ENCODE measurements at regions not wholly inside any gene's neighbourhood (a gene's known extent, or its start where the extent isn't known, plus 50 kb on each side); places are given as distances from the start of the nearest gene placed in this dataset.

GRCh38 chr4:72743078-72743477 is 174.1 kb upstream of the ADAMTS3 start:
- dilution Hi-C loops (cut with MboI; ENCODE audit: extremely low pct_ligation_motif_present, low sequenced_read_pairs) = no loop called here
- no peaks in the 10 kb centered on the region for H3K27me3 ChIP-seq (ENCODE audit: control insufficient read depth in 2 of 2, insufficient read depth in 2 of 2, low read length in 2 of 2)
- no peak for TF ChIP-seq JUN (IDR thresholded peaks at IDR 0.05; ENCODE audit: borderline replicate concordance, insufficient read depth, insufficient read length, low read depth)
- no peaks in the 10 kb centered on the region for H3K9me1 ChIP-seq (replicated peaks; ENCODE audit: control insufficient read depth, extremely low read depth, insufficient read depth, low read length)
- H3K27ac ChIP-seq (ENCODE audit: insufficient read depth, low read depth, low read length) = no peak overlapping the region
- DNase-seq (ENCODE audit: low read depth, low spot score) = no peak
- no peaks in the 10 kb centered on the region for H3K9me3 ChIP-seq (replicated peaks; ENCODE audit: control insufficient read depth, insufficient read depth, low read length)
- no peak overlapping the region for H3K4me2 ChIP-seq (ENCODE audit: insufficient read depth, low read length)
- no TSS peak for BruUV-seq (replicated peaks)
- ChIA-PET CTCF (no interaction called here), POLR2A (no interaction called here)
- no peaks in the 10 kb centered on the region for H3K4me1 ChIP-seq (ENCODE audit: control insufficient read depth, extremely low read depth, insufficient read depth, low read length)
- H2AFZ ChIP-seq (ENCODE audit: low read depth, low read length) = no peak overlapping the region
- no peak overlapping the region for H3K4me3 ChIP-seq (replicated peaks in 1 of 3; ENCODE audit: insufficient read depth in 1 of 3, low read depth in 1 of 3, low read length in 3 of 3)
- intact Hi-C loops (cut with micrococcal nuclease) = no loop called here
- H3K9ac ChIP-seq (replicated peaks; ENCODE audit: extremely low read depth, insufficient read depth, low read length) = no peak overlapping the region
- no peaks in the 10 kb centered on the region for H3K36me3 ChIP-seq (ENCODE audit: control insufficient read depth in 2 of 2, extremely low read depth in 1 of 2, insufficient read depth in 2 of 2, low read length in 2 of 2)
- H3K79me2 ChIP-seq (ENCODE audit: control insufficient read depth, insufficient read depth, low read length) = no peaks in the 10 kb centered on the region
- no peaks in the 10 kb centered on the region for H4K20me1 ChIP-seq (replicated peaks; ENCODE audit: control insufficient read depth, extremely low read depth, insufficient read depth, low read length)
- FAIRE-seq = no peak

DNA sequence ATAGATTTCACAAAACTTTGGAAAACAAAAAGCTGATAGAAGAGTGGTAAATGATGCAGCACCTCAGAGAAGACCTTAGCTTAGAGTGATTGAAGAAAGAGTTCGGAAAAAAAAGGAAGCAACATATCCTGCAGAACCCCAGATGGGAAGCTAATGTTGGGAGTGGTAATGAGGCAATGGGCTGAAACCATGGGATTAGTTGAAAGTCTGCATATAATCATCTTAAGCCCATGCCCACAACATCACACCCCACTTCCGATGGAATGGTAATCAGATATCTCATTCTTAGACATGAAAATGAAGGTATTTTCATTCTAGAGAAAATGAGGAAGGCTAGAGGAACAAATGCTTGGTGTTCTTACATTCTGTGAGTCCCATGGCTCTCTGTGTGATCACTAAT is 146.3 kb upstream of the ADAMTS3 start:
- no peak overlapping the region for H2AFZ ChIP-seq (ENCODE audit: low read depth, low read length)
- no peaks in the 10 kb centered on the region for H3K36me3 ChIP-seq (ENCODE audit: control insufficient read depth in 2 of 2, extremely low read depth in 1 of 2, insufficient read depth in 2 of 2, low read length in 2 of 2)
- H3K9me1 ChIP-seq (replicated peaks; ENCODE audit: control insufficient read depth, extremely low read depth, insufficient read depth, low read length) = no peaks in the 10 kb centered on the region
- DNase-seq (ENCODE audit: low read depth, low spot score) (no peak), FAIRE-seq (no peak)
- ChIA-PET POLR2A (no interaction called here), CTCF (no interaction called here)
- no peak for TF ChIP-seq MYC (IDR thresholded peaks at IDR 0.05; ENCODE audit: low read depth, low read length)
- no peaks in the 10 kb centered on the region for H3K79me2 ChIP-seq (ENCODE audit: control insufficient read depth, insufficient read depth, low read length)
- H3K27ac ChIP-seq (ENCODE audit: insufficient read depth, low read depth, low read length) = no peak overlapping the region
- H3K4me1 ChIP-seq (ENCODE audit: control insufficient read depth, extremely low read depth, insufficient read depth, low read length) = no peaks in the 10 kb centered on the region
- dilution Hi-C loops (cut with MboI; ENCODE audit: extremely low pct_ligation_motif_present, low sequenced_read_pairs) (no loop called here), intact Hi-C loops (cut with micrococcal nuclease) (no loop called here)
- no peaks in the 10 kb centered on the region for H4K20me1 ChIP-seq (replicated peaks; ENCODE audit: control insufficient read depth, extremely low read depth, insufficient read depth, low read length)
- H3K9ac ChIP-seq (replicated peaks; ENCODE audit: extremely low read depth, insufficient read depth, low read length) = no peak overlapping the region
- H3K9me3 ChIP-seq (replicated peaks; ENCODE audit: control insufficient read depth, insufficient read depth, low read length) = no peaks in the 10 kb centered on the region
- H3K27me3 ChIP-seq (ENCODE audit: control insufficient read depth in 2 of 2, insufficient read depth in 2 of 2, low read length in 2 of 2) = peaks cover 0 to 2% of the 10 kb centered on the region in 2 experiments
- no TSS peak for BruUV-seq (replicated peaks)
- H3K4me3 ChIP-seq (replicated peaks in 1 of 3; ENCODE audit: insufficient read depth in 1 of 3, low read depth in 1 of 3, low read length in 3 of 3) = no peak overlapping the region
- no peak overlapping the region for H3K4me2 ChIP-seq (ENCODE audit: insufficient read depth, low read length)
